ENCODE measurements at regions not wholly inside any gene's neighbourhood (a gene's known extent, or its start where the extent isn't known, plus 50 kb on each side); places are given as distances from the start of the nearest gene placed in this dataset.

DNA sequence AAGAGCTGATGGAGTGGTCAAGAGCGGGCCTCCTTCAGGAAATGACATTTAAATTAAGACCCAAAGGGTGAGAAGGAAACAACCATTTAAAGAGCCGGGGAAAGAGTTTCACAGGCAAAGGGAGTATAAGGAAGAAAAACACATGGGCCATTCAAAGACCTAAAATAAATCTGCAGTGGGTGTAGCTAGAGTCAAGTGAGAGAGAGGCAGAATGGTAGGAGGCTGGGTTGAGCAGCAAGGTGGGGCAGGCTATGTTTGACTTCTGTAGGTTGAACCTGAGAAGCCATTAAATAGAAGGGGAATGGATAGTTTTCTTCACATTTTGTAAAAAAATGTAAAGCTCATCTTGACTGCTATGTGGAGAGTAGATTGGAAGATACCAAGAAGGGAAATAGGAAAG lies 183.8 kb downstream of the LACC1 start:
- TF ChIP-seq POLR2AphosphoS5 (IDR thresholded peaks at IDR 0.05) (no peak), POLR2A (IDR thresholded peaks at IDR 0.05) (no peak)
- TF ChIP-seq, protein P1, sequence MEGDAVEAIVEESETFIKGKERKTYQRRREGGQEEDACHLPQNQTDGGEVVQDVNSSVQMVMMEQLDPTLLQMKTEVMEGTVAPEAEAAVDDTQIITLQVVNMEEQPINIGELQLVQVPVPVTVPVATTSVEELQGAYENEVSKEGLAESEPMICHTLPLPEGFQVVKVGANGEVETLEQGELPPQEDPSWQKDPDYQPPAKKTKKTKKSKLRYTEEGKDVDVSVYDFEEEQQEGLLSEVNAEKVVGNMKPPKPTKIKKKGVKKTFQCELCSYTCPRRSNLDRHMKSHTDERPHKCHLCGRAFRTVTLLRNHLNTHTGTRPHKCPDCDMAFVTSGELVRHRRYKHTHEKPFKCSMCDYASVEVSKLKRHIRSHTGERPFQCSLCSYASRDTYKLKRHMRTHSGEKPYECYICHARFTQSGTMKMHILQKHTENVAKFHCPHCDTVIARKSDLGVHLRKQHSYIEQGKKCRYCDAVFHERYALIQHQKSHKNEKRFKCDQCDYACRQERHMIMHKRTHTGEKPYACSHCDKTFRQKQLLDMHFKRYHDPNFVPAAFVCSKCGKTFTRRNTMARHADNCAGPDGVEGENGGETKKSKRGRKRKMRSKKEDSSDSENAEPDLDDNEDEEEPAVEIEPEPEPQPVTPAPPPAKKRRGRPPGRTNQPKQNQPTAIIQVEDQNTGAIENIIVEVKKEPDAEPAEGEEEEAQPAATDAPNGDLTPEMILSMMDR (IDR thresholded peaks at IDR 0.05), result no peak
- H3K9me3 ChIP-seq, result no peaks in the 10 kb centered on the region
- no peaks in the 10 kb centered on the region for H3K27me3 ChIP-seq
- no peak overlapping the region for H3K4me3 ChIP-seq
- no peak for DNase-seq (ENCODE audit: low spot score in 2 of 2)
- no peak overlapping the region for H3K27ac ChIP-seq
- intact Hi-C loops (cut with DNase I; ENCODE audit: low total_unique reads), result no loop called here
- H3K4me1 ChIP-seq, result no peaks in the 10 kb centered on the region
- H3K36me3 ChIP-seq, result no peaks in the 10 kb centered on the region

DNA sequence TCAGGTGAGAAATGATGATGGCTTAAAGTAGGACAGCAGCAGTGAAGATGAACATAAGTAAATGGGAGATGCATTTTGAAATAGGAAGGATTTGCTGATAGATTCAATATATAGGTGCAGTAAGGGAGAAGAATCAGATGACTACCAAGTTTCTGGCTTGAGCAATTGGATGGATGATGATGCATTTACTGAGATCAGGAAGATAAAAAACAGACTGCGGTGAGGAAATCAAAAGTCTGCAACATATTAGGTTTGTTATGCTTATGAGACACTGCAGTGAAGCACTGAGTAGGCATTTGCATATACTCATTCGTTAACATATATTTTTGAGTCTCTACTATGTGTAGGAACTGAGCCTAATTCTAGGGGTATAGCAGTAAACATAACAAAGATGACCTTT lies 184.2 kb downstream of the LACC1 start:
- H3K4me1 ChIP-seq, result no peaks in the 10 kb centered on the region
- no peak for DNase-seq (ENCODE audit: low spot score in 2 of 2)
- TF ChIP-seq POLR2AphosphoS5 (IDR thresholded peaks at IDR 0.05) (no peak), POLR2A (IDR thresholded peaks at IDR 0.05) (no peak)
- TF ChIP-seq, protein P1 (IDR thresholded peaks at IDR 0.05), result no peak
- no peaks in the 10 kb centered on the region for H3K9me3 ChIP-seq
- H3K27ac ChIP-seq, result no peak overlapping the region
- H3K36me3 ChIP-seq, result no peaks in the 10 kb centered on the region
- H3K27me3 ChIP-seq, result no peaks in the 10 kb centered on the region
- intact Hi-C loops (cut with DNase I; ENCODE audit: low total_unique reads), result no loop called here
- H3K4me3 ChIP-seq, result no peak overlapping the region

DNA sequence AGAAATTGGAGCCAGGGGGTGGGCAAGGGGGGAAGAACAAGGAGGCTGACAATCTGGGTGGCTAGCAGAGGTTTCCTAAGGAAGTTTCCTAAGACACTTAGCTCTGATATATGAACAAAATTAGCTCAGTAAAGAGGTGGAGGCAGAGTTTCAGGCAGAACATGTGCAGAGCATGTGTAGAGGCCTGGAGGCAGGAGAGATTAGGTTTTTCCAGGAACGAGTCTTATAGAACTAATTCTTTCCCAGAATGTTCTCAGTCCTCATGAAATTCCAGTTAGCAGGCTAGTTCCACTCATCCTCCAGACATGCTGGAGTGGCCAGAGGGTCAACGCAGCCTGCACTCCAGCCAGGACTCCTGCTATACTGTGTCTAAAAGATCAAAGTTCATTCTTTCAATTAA lies 184.7 kb downstream of the LACC1 start:
- TF ChIP-seq, protein P1 (IDR thresholded peaks at IDR 0.05), result no peak
- TF ChIP-seq POLR2A (IDR thresholded peaks at IDR 0.05) (no peak), POLR2AphosphoS5 (IDR thresholded peaks at IDR 0.05) (no peak)
- Histone ChIP-seq H3K27ac (no peak overlapping the region), H3K9me3 (no peaks in the 10 kb centered on the region), H3K36me3 (no peaks in the 10 kb centered on the region), H3K4me3 (no peak overlapping the region), H3K4me1 (no peaks in the 10 kb centered on the region), H3K27me3 (no peaks in the 10 kb centered on the region)
- no peak for DNase-seq (ENCODE audit: low spot score in 2 of 2)
- intact Hi-C loops (cut with DNase I; ENCODE audit: low total_unique reads), result no loop called here

DNA sequence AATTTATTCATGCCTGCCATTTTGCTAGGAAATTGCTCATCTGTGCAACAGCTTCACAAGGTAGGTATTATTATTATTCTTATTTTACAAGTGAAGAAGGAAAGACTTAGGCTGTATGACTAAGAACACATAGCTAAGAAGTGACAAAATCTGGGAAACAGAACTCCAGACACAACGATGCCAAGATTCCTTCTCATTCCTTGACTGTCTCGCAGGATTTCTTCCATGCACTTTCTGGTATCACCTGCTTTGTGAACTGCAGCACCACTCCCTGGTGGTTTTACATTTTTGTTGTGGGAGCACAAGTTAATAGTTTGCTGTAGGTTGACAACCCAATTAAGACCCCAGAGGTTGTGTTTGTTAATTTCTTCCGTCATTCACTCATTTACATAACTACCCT lies 188.5 kb downstream of the LACC1 start:
- DNase-seq (ENCODE audit: low spot score in 2 of 2), result no peak
- H3K27ac ChIP-seq, result no peak overlapping the region
- H3K27me3 ChIP-seq, result no peaks in the 10 kb centered on the region
- no peak for TF ChIP-seq POLR2A (IDR thresholded peaks at IDR 0.05)
- TF ChIP-seq, protein P1 (IDR thresholded peaks at IDR 0.05), result no peak
- no peak for TF ChIP-seq POLR2AphosphoS5 (IDR thresholded peaks at IDR 0.05)
- intact Hi-C loops (cut with DNase I; ENCODE audit: low total_unique reads), result no loop called here
- H3K4me3 ChIP-seq, result no peak overlapping the region
- H3K4me1 ChIP-seq, result no peaks in the 10 kb centered on the region
- H3K36me3 ChIP-seq, result no peaks in the 10 kb centered on the region
- H3K9me3 ChIP-seq, result peaks cover 0 to 8% of the 10 kb centered on the region in 2 donors

DNA sequence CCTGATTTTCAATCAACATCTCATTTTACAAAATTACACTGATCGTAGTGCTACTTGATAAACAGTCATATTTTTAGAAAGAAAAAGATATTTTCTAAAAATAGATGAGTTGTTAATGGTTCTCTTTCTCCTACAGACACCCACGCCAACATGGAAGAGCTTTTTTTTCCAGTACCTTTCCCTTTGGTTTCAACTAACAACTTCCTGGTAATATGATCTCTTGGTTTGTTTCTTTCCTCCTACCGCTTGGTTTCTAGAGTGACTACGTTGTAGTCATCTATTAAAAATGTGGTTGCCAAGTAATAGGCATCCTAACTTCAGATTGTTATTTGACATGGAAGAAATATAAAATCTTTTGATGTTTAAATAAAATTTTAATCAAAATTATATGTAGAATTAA lies 189.0 kb downstream of the LACC1 start:
- no peak for TF ChIP-seq POLR2A (IDR thresholded peaks at IDR 0.05)
- no peak for TF ChIP-seq POLR2AphosphoS5 (IDR thresholded peaks at IDR 0.05)
- TF ChIP-seq, protein P1 (IDR thresholded peaks at IDR 0.05), result no peak
- Histone ChIP-seq H3K27ac (no peak overlapping the region), H3K36me3 (no peaks in the 10 kb centered on the region), H3K4me3 (no peak overlapping the region), H3K27me3 (no peaks in the 10 kb centered on the region), H3K4me1 (no peaks in the 10 kb centered on the region), H3K9me3 (peaks cover 0 to 8% of the 10 kb centered on the region in 2 donors)
- DNase-seq (ENCODE audit: low spot score in 2 of 2), result no peak
- intact Hi-C loops (cut with DNase I; ENCODE audit: low total_unique reads), result no loop called here
